H1 (cell line): ENCODE measurements at regions not wholly inside any gene's neighbourhood (a gene's known extent, or its start where the extent isn't known, plus 50 kb on each side); places are given as distances from the start of the nearest gene placed in this dataset.
"Not testable (repeated sequence)": the region's sequence is repeated elsewhere in the genome, so short reads cannot be mapped to it uniquely, and the experiment has no call there.

Experiments used
- CTCF ChIA-PET: fragments of 300-600 bp; sonication (Branson Sonifier 250); formaldehyde crosslinking; loops from one replicate; lab custom pipeline; 2021; ENCODE audit not compliant: partially characterized antibody; lab: Charles Lee
- POLR2A ChIA-PET: fragments of 300-600 bp; sonication (Branson Sonifier 250); formaldehyde crosslinking; loops from one replicate; lab custom pipeline; 2021; ENCODE audit warnings: inconsistent platforms; ENCODE audit not compliant: partially characterized antibody; lab: Charles Lee
- DNase-seq, 2 experiments: peaks; one replicate each; pipeline versions ENCODE4 v3.0.0 to v3.0.0-alpha.2; 2010 to 2022; ENCODE audit warnings: low spot score in 2 of 2, low read depth in 1 of 2, mixed read lengths in 1 of 2
- FAIRE-seq: peaks from 2 replicates; lab custom pipeline; 2011; peaks lifted over from hg19 to GRCh38; lab: Jason Lieb, UNC
- H2AFZ ChIP-seq: 2 replicates; pipeline ENCODE4 v1.8.1; 2012; ENCODE audit warnings: low read length, inconsistent platforms
- H2AK5ac ChIP-seq: 2 replicates; pipeline ENCODE4 v1.6.1; 2013; ENCODE audit warnings: low read depth, low read length
- H2BK120ac ChIP-seq: replicated peaks from 2 replicates; pipeline ENCODE3; 2013; ENCODE audit warnings: low read depth, low read length, inconsistent platforms
- H2BK12ac ChIP-seq: 2 replicates; pipeline ENCODE4 v1.6.1; 2013; ENCODE audit warnings: low read depth, low read length
- H2BK15ac ChIP-seq: 2 replicates; pipeline ENCODE4 v1.6.1; 2013; ENCODE audit warnings: low read length
- H2BK20ac ChIP-seq: 2 replicates; pipeline ENCODE4 v1.6.1; 2013; ENCODE audit warnings: low read length
- H2BK5ac ChIP-seq: 2 replicates; pipeline ENCODE4 v1.6.1; 2013; ENCODE audit warnings: low read depth, low read length
- H3K14ac ChIP-seq: 2 replicates; pipeline ENCODE4 v1.6.1; 2013; ENCODE audit warnings: inconsistent platforms; ENCODE audit not compliant: insufficient read length
- H3K18ac ChIP-seq: 2 replicates; pipeline ENCODE4 v1.6.1; 2013; ENCODE audit warnings: low read length; ENCODE audit errors: extremely low read depth
- H3K23ac ChIP-seq: 2 replicates; pipeline ENCODE4 v1.6.1; 2013; ENCODE audit warnings: inconsistent platforms; ENCODE audit not compliant: insufficient read length
- H3K23me2 ChIP-seq: 2 replicates; pipeline ENCODE4 v1.6.1; 2013; ENCODE audit warnings: low read depth, low read length
- H3K27ac ChIP-seq: 2 replicates; pipeline ENCODE4 v1.6.1; 2011; ENCODE audit warnings: low read depth, low read length, inconsistent platforms
- H3K27me3 ChIP-seq, 4 experiments: replicated peaks in 1 of 4; 1 replicate in 1 of 4; 2 replicates in 3 of 4; pipeline versions ENCODE4 v1.6.1 to v1.8.1; 2011 to 2013; ENCODE audit warnings: low read length in 3 of 4, mild to moderate bottlenecking in 3 of 4, inconsistent platforms in 2 of 4, mixed read lengths in 2 of 4, moderate library complexity in 1 of 4; ENCODE audit not compliant: control insufficient read depth in 3 of 4, insufficient read depth in 3 of 4; ENCODE audit errors: extremely low read depth in 1 of 4
- H3K36me3 ChIP-seq, 4 experiments: 2 replicates each; pipeline versions ENCODE4 v1.6.1 to v1.8.1; 2011 to 2013; ENCODE audit warnings: mild to moderate bottlenecking in 4 of 4, low read length in 3 of 4, moderate library complexity in 2 of 4, control low read depth in 1 of 4, inconsistent platforms in 1 of 4; ENCODE audit not compliant: insufficient read depth in 4 of 4, control insufficient read depth in 2 of 4
- H3K4ac ChIP-seq: replicated peaks from 2 replicates; pipeline ENCODE3; 2013; ENCODE audit warnings: low read length, low read depth, mixed read lengths, inconsistent platforms; ENCODE audit not compliant: insufficient read length
- H3K4me1 ChIP-seq, 4 experiments: replicated peaks in 1 of 4; 1 replicate in 1 of 4; 2 replicates in 3 of 4; pipeline versions ENCODE4 v1.6.1 to v1.8.1; 2011 to 2013; ENCODE audit warnings: low read length in 3 of 4, inconsistent platforms in 2 of 4, mixed read lengths in 1 of 4; ENCODE audit not compliant: insufficient read depth in 4 of 4, control insufficient read depth in 3 of 4
- H3K4me2 ChIP-seq, 2 experiments: 2 replicates each; pipeline versions ENCODE4 v1.6.1 to v1.8.1; 2011 to 2013; ENCODE audit warnings: low read depth in 2 of 2, low read length in 2 of 2, control low read depth in 1 of 2, inconsistent platforms in 1 of 2, mild to moderate bottlenecking in 1 of 2; ENCODE audit not compliant: insufficient read depth in 1 of 2
- H3K4me3 ChIP-seq, 4 experiments: fragments of 200-600, 300-600 bp in 1 of 4; sonication (generic), shearing (Covaris generic), sonication (Bioruptor Twin) in 1 of 4; 2 replicates each; pipeline versions ENCODE4 v1.5.1 to v1.8.1; 2011 to 2016; ENCODE audit warnings: low read length in 4 of 4, low read depth in 3 of 4, control low read depth in 2 of 4, inconsistent platforms in 2 of 4, mild to moderate bottlenecking in 2 of 4, mixed read lengths in 1 of 4, moderate library complexity in 1 of 4; ENCODE audit not compliant: insufficient read depth in 2 of 4; ENCODE audit errors: extremely low read depth in 1 of 4
- H3K56ac ChIP-seq: replicated peaks from 2 replicates; pipeline ENCODE3; 2013; ENCODE audit warnings: low read depth, mild to moderate bottlenecking, mixed read lengths, low read length, inconsistent platforms; ENCODE audit not compliant: insufficient read length
- H3K79me1 ChIP-seq: 2 replicates; pipeline ENCODE4 v1.6.1; 2013; ENCODE audit warnings: low read depth, low read length, control low read depth
- H3K79me2 ChIP-seq, 2 experiments: 2 replicates each; pipeline versions ENCODE4 v1.6.1 to v1.8.1; 2012 to 2013; ENCODE audit warnings: low read length in 2 of 2, mild to moderate bottlenecking in 2 of 2, inconsistent platforms in 1 of 2; ENCODE audit not compliant: insufficient read depth in 2 of 2, control insufficient read depth in 1 of 2
- H3K9ac ChIP-seq, 4 experiments: replicated peaks in 1 of 4; 1 replicate in 1 of 4; 2 replicates in 3 of 4; pipeline versions ENCODE4 v1.6.1 to v1.8.1; 2011 to 2013; ENCODE audit warnings: low read depth in 3 of 4, low read length in 3 of 4, control low read depth in 2 of 4, mild to moderate bottlenecking in 2 of 4, moderate library complexity in 2 of 4, inconsistent platforms in 1 of 4; ENCODE audit errors: extremely low read depth in 1 of 4
- H3K9me3 ChIP-seq, 2 experiments: 2 replicates each; pipeline versions ENCODE4 v1.6.1 to v1.8.1; 2012 to 2013; ENCODE audit warnings: mild to moderate bottlenecking in 2 of 2, moderate library complexity in 2 of 2, control low read depth in 1 of 2, inconsistent platforms in 1 of 2, low read depth in 1 of 2, low read length in 1 of 2, mixed read lengths in 1 of 2; ENCODE audit not compliant: insufficient read depth in 2 of 2
- H4K20me1 ChIP-seq, 2 experiments: replicated peaks in 1 of 2; 2 replicates each; pipeline versions ENCODE3 to v1.8.1; 2011 to 2013; ENCODE audit warnings: inconsistent platforms in 2 of 2, low read length in 2 of 2, mild to moderate bottlenecking in 1 of 2; ENCODE audit not compliant: insufficient read depth in 2 of 2, control insufficient read depth in 1 of 2
- H4K5ac ChIP-seq: 2 replicates; pipeline ENCODE4 v1.6.1; 2013; ENCODE audit warnings: low read length, low read depth, mixed read lengths, inconsistent platforms; ENCODE audit not compliant: insufficient read length
- H4K8ac ChIP-seq: 2 replicates; pipeline ENCODE4 v1.8.0; 2013; ENCODE audit warnings: mild to moderate bottlenecking, moderate library complexity, low read length, inconsistent platforms; ENCODE audit not compliant: insufficient read depth; ENCODE audit errors: extremely low read depth
- H4K91ac ChIP-seq: replicated peaks from 2 replicates; pipeline ENCODE3; 2013; ENCODE audit warnings: low read length, mixed read lengths, inconsistent platforms; ENCODE audit not compliant: insufficient read length
- SP1 ChIP-seq: IDR thresholded peaks from 2 replicates; pipeline ENCODE4 v1.6.1; 2011; ENCODE audit warnings: low read depth, low read length
- SRF ChIP-seq: IDR thresholded peaks from 2 replicates; pipeline ENCODE4 v1.6.1; 2011; ENCODE audit warnings: mild to moderate bottlenecking, low read depth, low read length, moderate library complexity
- WGBS, 2 experiments: shearing (Covaris generic) in 1 of 2; methylation state at CpG; one replicate each; pipeline versions ENCODE4 v1.1.6 to v1.1.7; 2013 to 2015; ENCODE audit warnings: low lambda C conversion rate in 2 of 2, mixed read lengths in 2 of 2, inconsistent platforms in 1 of 2, low coverage in 1 of 2, missing lambda C conversion rate in 1 of 2; ENCODE audit not compliant: insufficient replicate concordance in 2 of 2, insufficient coverage in 1 of 2, insufficient read length in 1 of 2; ENCODE audit errors: extremely low coverage in 1 of 2, missing lambda C conversion rate in 1 of 2; 5-methylcytosine and 5-hydroxymethylcytosine counted together

DNA sequence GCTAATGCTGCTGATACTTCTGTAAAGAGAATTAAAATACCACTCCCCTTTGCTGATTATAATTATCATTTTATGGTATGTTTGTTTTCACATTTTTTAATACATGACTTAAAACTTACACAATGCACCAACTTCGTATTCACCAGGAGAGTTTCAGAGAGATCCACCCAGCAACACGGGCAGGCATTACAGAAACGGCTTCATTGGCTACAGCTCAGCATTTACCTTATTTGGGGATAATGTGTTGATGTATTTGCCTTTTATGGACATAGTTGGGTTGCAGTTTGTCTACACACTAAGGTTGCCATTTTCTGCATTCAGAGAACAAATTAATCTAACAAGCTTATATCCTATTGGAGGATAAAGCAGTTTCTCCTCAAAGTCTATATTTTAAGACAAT lies 423.6 kb downstream of the PRDM9 start:
- POLR2A ChIA-PET, result no interaction called here
- H3K36me3 ChIP-seq, result no peaks in the 10 kb centered on the region

DNA sequence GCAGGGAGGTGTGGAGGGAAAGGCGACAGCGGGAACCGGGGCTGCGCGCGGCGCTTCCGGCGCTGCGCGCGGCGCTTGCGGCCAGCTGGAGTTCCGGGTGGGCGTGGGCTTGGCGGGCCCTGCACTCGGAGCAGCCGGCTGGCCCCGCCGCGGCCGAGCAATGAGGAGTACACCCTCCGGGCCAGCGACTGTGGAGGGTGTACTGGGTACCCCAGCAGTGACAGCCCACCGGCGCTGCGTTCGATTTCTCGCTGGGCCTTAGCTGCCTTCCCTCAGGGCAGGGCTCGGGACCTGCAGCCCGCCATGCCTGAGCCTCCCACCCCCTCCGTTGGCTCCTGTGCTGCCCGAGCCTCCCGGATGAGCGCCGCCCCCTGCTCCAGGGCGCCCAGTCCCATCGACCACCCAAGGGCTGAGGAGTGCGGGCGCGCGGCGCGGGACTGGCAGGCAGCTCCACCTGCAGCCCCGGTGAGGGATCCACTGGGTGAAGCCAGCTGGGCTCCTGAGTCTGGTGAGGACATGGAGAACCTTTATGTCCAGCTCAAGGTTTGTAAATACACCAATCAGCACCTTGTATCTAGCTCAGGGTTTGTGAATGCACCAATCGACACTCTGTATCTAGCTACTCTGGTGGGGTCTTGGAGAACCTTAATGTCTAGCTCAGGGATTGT lies 444.0 kb downstream of the PRDM9 start:
- H3K23ac ChIP-seq, H2AFZ ChIP-seq, H3K9ac ChIP-seq, H3K14ac ChIP-seq, H3K27me3 ChIP-seq, H3K4me3 ChIP-seq, H2BK20ac ChIP-seq, H3K79me2 ChIP-seq, H2AK5ac ChIP-seq, H3K56ac ChIP-seq, H3K27ac ChIP-seq, CTCF ChIA-PET, FAIRE-seq, H3K79me1 ChIP-seq, H4K20me1 ChIP-seq, H2BK12ac ChIP-seq, H2BK120ac ChIP-seq, H3K4ac ChIP-seq, H3K4me2 ChIP-seq, H3K4me1 ChIP-seq, H4K8ac ChIP-seq, H3K18ac ChIP-seq, H4K91ac ChIP-seq, H2BK15ac ChIP-seq, H3K36me3 ChIP-seq, H4K5ac ChIP-seq, H2BK5ac ChIP-seq, H3K23me2 ChIP-seq, DNase-seq, POLR2A ChIA-PET, H3K9me3 ChIP-seq: not testable (repeated sequence)
- WGBS, 2 experiments, result 99% methylated on average over 42 of the region's 47 CpGs; no CpG with 5 or more reads in 1 of the 2 experiments

More for the DNA sequence above, 423.6 kb downstream of the PRDM9 start:
- no peak overlapping the region for H3K18ac ChIP-seq
- H2AFZ ChIP-seq, result 0 out of 2 replicates have a peak overlapping the region, but pooled peaks have one; percentile 23
- no peak overlapping the region for H3K23ac ChIP-seq
- no peaks in the 10 kb centered on the region for H3K23me2 ChIP-seq
- no peak overlapping the region for H2BK15ac ChIP-seq
- FAIRE-seq (no peak), DNase-seq (no peak)
- H3K27ac ChIP-seq, result no peak overlapping the region
- no peak overlapping the region for H2AK5ac ChIP-seq
- TF ChIP-seq SP1 (no peak), SRF (peak; percentile 9; the same call in 1 of the 2 replicates)
- H3K4me1 ChIP-seq, result no peaks in the 10 kb centered on the region
- no peaks in the 10 kb centered on the region for H3K79me2 ChIP-seq
- WGBS, 2 experiments, result 91% methylated on average over 3 of the region's 3 CpGs; no CpG with 5 or more reads in 1 of the 2 experiments
- no peak overlapping the region for H3K56ac ChIP-seq
- no peaks in the 10 kb centered on the region for H3K27me3 ChIP-seq
- H2BK20ac ChIP-seq, result no peak overlapping the region
- no peak overlapping the region for H2BK12ac ChIP-seq
- H4K20me1 ChIP-seq, result no peaks in the 10 kb centered on the region
- H3K4ac ChIP-seq, result no peak overlapping the region
- CTCF ChIA-PET, result no interaction called here
- no peaks in the 10 kb centered on the region for H3K79me1 ChIP-seq
- no peak overlapping the region for H3K4me2 ChIP-seq
- no peak overlapping the region for H4K8ac ChIP-seq
- no peak overlapping the region for H2BK5ac ChIP-seq
- H3K4me3 ChIP-seq, result no peak overlapping the region
- H3K14ac ChIP-seq, result no peak overlapping the region
- H3K9ac ChIP-seq, result no peak overlapping the region
- H4K5ac ChIP-seq, result no peak overlapping the region
- no peaks in the 10 kb centered on the region for H3K9me3 ChIP-seq
- H2BK120ac ChIP-seq, result no peak overlapping the region
- H4K91ac ChIP-seq, result no peak overlapping the region
